Colonic mucosa (tissue), 4 donors: ENCODE measurements at regions not wholly inside any gene's neighbourhood (a gene's known extent, or its start where the extent isn't known, plus 50 kb on each side); places are given as distances from the start of the nearest gene placed in this dataset.

Source experiments
- DNase-seq: peaks from one replicate; pipeline ENCODE4 v3.0.0-alpha.2; 2020
- H3K27ac ChIP-seq: fragments of 200-600 bp; one replicate; pipeline ENCODE4 v1.8.0; 2021
- H3K27me3 ChIP-seq: fragments of 200-600 bp; one replicate; pipeline ENCODE4 v1.8.0; 2021
- H3K36me3 ChIP-seq: fragments of 200-600 bp; one replicate; pipeline ENCODE4 v1.8.0; 2021
- H3K4me1 ChIP-seq: fragments of 200-600 bp; one replicate; pipeline ENCODE4 v1.8.0; 2021; ENCODE audit warnings: mild to moderate bottlenecking
- H3K4me3 ChIP-seq: fragments of 200-600 bp; one replicate; pipeline ENCODE4 v1.8.0; 2021
- H3K9ac ChIP-seq, 2 donors: one replicate each; pipeline ENCODE4 v1.7.0; 2013; ENCODE audit warnings: control low read depth in 2 of 2, low read depth in 2 of 2, low read length in 2 of 2
- H3K9me3 ChIP-seq: fragments of 200-600 bp; one replicate; pipeline ENCODE4 v1.8.0; 2021
- intact Hi-C: fragments of 100-400 bp; cut with DNase I; formaldehyde crosslinking; loops from one replicate; pipeline ENCODE4 v1.14.1; 2022
- TF ChIP-seq, protein P1 (sequence below): fragments of 200-600 bp; IDR thresholded peaks from one replicate; pipeline ENCODE4 v1.8.0; 2022; ENCODE audit warnings: antibody characterized with exemption, mild to moderate bottlenecking
- donor health status: healthy.
- donor health status: DM: no; HTN: no; CAD: no.
- donor health status: DM: no; HTN: no; CAD: no.

DNA sequence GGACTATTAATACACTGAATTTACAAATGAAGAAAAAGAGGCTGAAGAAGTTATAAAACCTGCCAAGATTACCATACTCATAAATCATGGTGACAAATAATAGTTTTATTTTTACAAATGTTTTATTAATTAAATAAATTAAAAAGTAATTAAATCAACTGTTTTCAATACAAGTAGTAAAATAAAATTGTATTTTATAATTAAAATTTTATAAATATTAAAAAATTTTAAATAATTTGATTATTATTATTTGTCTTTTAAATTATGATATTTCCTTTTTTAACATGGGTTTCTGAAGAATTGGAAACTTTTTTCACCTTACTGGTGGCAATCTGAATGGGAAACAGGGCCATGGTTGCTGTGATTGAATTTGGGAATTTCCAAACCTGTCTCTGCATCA, 177.3 kb upstream of the TSHZ2 start:
- H3K4me1 ChIP-seq: no peaks in the 10 kb centered on the region
- H3K9ac ChIP-seq: no peak overlapping the region
- no peaks in the 10 kb centered on the region for H3K36me3 ChIP-seq
- DNase-seq: no peak
- H3K27me3 ChIP-seq: no peaks in the 10 kb centered on the region
- H3K27ac ChIP-seq: no peak overlapping the region
- H3K4me3 ChIP-seq: no peak overlapping the region
- H3K9me3 ChIP-seq: no peaks in the 10 kb centered on the region
- TF ChIP-seq, protein P1, sequence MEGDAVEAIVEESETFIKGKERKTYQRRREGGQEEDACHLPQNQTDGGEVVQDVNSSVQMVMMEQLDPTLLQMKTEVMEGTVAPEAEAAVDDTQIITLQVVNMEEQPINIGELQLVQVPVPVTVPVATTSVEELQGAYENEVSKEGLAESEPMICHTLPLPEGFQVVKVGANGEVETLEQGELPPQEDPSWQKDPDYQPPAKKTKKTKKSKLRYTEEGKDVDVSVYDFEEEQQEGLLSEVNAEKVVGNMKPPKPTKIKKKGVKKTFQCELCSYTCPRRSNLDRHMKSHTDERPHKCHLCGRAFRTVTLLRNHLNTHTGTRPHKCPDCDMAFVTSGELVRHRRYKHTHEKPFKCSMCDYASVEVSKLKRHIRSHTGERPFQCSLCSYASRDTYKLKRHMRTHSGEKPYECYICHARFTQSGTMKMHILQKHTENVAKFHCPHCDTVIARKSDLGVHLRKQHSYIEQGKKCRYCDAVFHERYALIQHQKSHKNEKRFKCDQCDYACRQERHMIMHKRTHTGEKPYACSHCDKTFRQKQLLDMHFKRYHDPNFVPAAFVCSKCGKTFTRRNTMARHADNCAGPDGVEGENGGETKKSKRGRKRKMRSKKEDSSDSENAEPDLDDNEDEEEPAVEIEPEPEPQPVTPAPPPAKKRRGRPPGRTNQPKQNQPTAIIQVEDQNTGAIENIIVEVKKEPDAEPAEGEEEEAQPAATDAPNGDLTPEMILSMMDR: no peak
- intact Hi-C loops: no loop called here

GRCh38 chr20:52793339-52793963, 178.7 kb upstream of the TSHZ2 start:
- no peak overlapping the region for H3K27ac ChIP-seq
- intact Hi-C loops: no loop called here
- H3K27me3 ChIP-seq: no peaks in the 10 kb centered on the region
- no peak overlapping the region for H3K9ac ChIP-seq
- H3K4me1 ChIP-seq: no peaks in the 10 kb centered on the region
- DNase-seq: no peak
- no peaks in the 10 kb centered on the region for H3K9me3 ChIP-seq
- TF ChIP-seq, protein P1: no peak
- H3K4me3 ChIP-seq: no peak overlapping the region
- H3K36me3 ChIP-seq: no peaks in the 10 kb centered on the region

DNA sequence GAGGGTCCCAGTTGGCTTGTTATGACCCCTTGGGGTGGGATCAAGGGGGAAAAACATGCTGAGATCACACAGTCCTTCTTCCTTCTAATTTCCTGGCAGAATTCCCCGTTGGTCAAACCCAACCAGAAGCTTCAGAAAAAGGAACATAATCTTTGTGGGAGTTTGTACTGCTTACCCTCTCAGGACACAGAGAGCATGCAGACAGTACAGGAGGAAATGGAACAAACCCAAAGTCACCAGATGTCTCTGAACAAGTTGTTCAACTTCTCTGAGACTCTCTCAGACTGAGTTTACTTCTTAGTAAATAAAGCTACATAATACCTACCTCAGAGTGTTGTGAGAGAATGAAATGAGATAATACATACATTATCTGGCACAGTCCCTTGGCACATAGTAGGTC, 181.1 kb upstream of the TSHZ2 start:
- DNase-seq: no peak
- H3K4me1 ChIP-seq: no peaks in the 10 kb centered on the region
- H3K36me3 ChIP-seq: no peaks in the 10 kb centered on the region
- no peaks in the 10 kb centered on the region for H3K27me3 ChIP-seq
- no peak overlapping the region for H3K4me3 ChIP-seq
- intact Hi-C loops: no loop called here
- H3K27ac ChIP-seq: no peak overlapping the region
- H3K9me3 ChIP-seq: no peaks in the 10 kb centered on the region
- TF ChIP-seq, protein P1: no peak
- no peak overlapping the region for H3K9ac ChIP-seq

- H3K36me3 ChIP-seq: no peaks in the 10 kb centered on the region
- no peak overlapping the region for H3K27ac ChIP-seq
- no peak overlapping the region for H3K4me3 ChIP-seq
- intact Hi-C loops: no loop called here
- TF ChIP-seq, protein P1: no peak
- no peaks in the 10 kb centered on the region for H3K4me1 ChIP-seq
- H3K9me3 ChIP-seq: no peaks in the 10 kb centered on the region
- no peaks in the 10 kb centered on the region for H3K27me3 ChIP-seq
- no peak for DNase-seq
- H3K9ac ChIP-seq: no peak overlapping the region
These were observed 182.4 kb upstream of the TSHZ2 start for GRCh38 chr20:52789716-52790115.

- Histone ChIP-seq H3K27me3 (no peaks in the 10 kb centered on the region), H3K27ac (no peak overlapping the region), H3K9ac (no peak overlapping the region), H3K4me3 (no peak overlapping the region), H3K4me1 (no peaks in the 10 kb centered on the region), H3K36me3 (no peaks in the 10 kb centered on the region), H3K9me3 (no peaks in the 10 kb centered on the region)
- DNase-seq: no peak
- intact Hi-C loops: no loop called here
- TF ChIP-seq, protein P1: no peak
These were observed 184.2 kb upstream of the TSHZ2 start for GRCh38 chr20:52787962-52788361.
